ENCODE measurements at regions not wholly inside any gene's neighbourhood (a gene's known extent, or its start where the extent isn't known, plus 50 kb on each side); places are given as distances from the start of the nearest gene placed in this dataset.

DNA sequence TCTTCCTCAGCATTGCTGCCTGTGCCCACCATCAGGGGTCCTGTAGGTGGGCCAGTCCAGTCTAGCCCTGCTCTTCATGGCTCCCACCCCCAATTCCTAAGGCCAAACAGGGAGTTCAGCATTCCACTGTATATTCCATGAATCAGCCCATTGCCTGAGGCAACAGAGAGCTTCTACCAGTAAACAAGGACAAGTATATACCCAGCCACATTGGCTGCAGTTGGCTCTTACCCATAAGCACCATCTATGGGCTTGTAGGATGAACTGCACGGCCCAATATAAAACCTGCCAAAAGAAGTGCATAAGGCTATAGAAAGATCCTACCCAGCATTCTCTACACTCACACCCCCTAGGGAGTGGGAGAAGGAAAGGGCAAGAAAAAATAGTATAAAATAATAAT lies 95.1 kb upstream of the SALL3 start:
- TF ChIP-seq CTCF (IDR thresholded peaks at IDR 0.05; ENCODE audit: low read depth, low read length, poor library complexity, severe bottlenecking) = peak; percentile 14
- no peak for TF ChIP-seq EZH2phosphoT487 (IDR thresholded peaks at IDR 0.05; ENCODE audit: borderline replicate concordance, low read length)
